ENCODE measurements at regions not wholly inside any gene's neighbourhood (a gene's known extent, or its start where the extent isn't known, plus 50 kb on each side); places are given as distances from the start of the nearest gene placed in this dataset.

DNA sequence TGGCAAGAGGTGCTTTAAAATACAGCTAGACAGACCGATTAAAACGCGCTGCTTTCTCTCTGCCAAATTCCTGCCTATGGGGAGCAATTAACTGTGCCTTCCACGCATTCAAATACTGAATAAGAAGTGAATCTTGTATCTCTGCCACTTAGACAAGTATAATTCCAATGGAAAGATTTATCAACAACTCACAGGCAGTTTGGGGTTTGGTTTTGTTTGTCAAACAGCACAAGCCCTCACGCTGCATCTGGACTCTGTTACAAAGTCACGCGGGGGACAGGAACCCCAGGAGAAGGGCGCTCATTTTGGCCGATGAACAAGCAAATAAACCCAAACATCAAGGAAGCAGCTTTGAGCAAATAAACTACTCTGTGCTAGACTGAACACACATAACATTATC, 61.8 kb upstream of the TMCO5A start:
- Histone ChIP-seq H3K4me3 (ENCODE audit: low read depth in 2 of 2, low read length in 1 of 2) (peak overlapping the region; percentile 26 to 46), H3K27me3 (ENCODE audit: insufficient read depth) (no peaks in the 10 kb centered on the region), H2AFZ (ENCODE audit: low read depth) (peak overlapping the region; percentile 91), H3K9me3 (no peaks in the 10 kb centered on the region), H3K79me2 (ENCODE audit: insufficient read depth) (no peaks in the 10 kb centered on the region), H3K9ac (peak overlapping the region; percentile 47; the same call in 1 of the 2 replicates), H3F3A (replicated peaks; ENCODE audit: insufficient read depth) (peaks cover 5% of the 10 kb centered on the region), H4K20me1 (ENCODE audit: insufficient read depth) (no peaks in the 10 kb centered on the region), H3K9me2 (no peaks in the 10 kb centered on the region), H3K27ac (ENCODE audit: low read depth in 2 of 2, low read length in 1 of 2) (peak overlapping the region; percentile 36 to 99; a peak in 3 of 4 replicates), H3K4me2 (peak overlapping the region; percentile 77), H3K4me1 (ENCODE audit: control insufficient read depth in 1 of 2, insufficient read depth in 2 of 2, low read depth in 1 of 2, low read length in 1 of 2) (peaks cover 6 to 46% of the 10 kb centered on the region in 2 experiments; a peak in 3 of 4 replicates), H3K36me3 (replicated peaks in 1 of 2; ENCODE audit: control insufficient read depth in 1 of 2, insufficient read depth in 2 of 2, low read length in 1 of 2) (no peaks in the 10 kb centered on the region)
- TF ChIP-seq GABPA (IDR thresholded peaks at IDR 0.05; ENCODE audit: low read depth) (no peak), RCOR1 (IDR thresholded peaks at IDR 0.05; ENCODE audit: low read length) (0 out of 2 replicates have a peak, but pooled peaks have one; percentile 7), EP300 (IDR thresholded peaks at IDR 0.05; ENCODE audit: borderline replicate concordance in 1 of 2, low read depth in 1 of 2, low read length in 1 of 2) (0 out of 4 replicates have a peak, but pooled peaks of 1 of the 2 experiments have one; percentile 35)
- WGBS (ENCODE audit: low lambda C conversion rate) = 13% methylated on average over 9 of the region's 9 CpGs
- POLR2A ChIA-PET = interaction anchor here (1.1 to 2.8 kb wide), 6 partner anchors 48 to 777 kb away, joined by 3 to 11 read pairs (median 8); no protein-coding TSS in a partner anchor
- no peak for DNase-seq
- CTCF ChIA-PET = interaction anchor here (0.7 to 1.5 kb wide), 6 partner anchors 35 to 777 kb away, joined by 3 to 5 read pairs (median 3); no protein-coding TSS in a partner anchor

DNA sequence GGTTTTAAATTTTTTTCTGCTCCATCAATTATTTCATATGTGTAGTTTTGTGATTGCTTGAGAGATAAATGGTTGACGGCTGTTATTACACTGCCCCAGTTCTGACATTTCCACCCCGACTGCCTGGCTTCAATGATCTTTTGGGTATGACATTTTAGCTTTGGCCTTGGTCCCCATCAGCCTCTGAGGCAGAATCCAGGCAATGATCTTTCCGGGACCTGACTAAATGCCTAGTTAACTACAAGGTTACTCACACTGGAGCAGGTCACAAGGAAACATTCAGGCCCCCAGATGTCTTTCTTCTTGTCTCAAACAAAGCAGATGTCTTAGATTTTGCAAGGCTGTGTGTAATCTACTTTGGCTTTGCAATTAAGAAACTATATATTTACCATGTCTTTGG, 61.1 kb upstream of the TMCO5A start:
- Histone ChIP-seq H3K9ac (peak overlapping the region; percentile 47; the same call in 1 of the 2 replicates), H3K4me3 (ENCODE audit: low read depth in 2 of 2, low read length in 1 of 2) (no peak overlapping the region), H3K79me2 (ENCODE audit: insufficient read depth) (no peaks in the 10 kb centered on the region), H3F3A (replicated peaks; ENCODE audit: insufficient read depth) (peaks cover 12% of the 10 kb centered on the region), H3K27ac (ENCODE audit: low read depth in 2 of 2, low read length in 1 of 2) (peak overlapping the region; percentile 36 to 99; a peak in 3 of 4 replicates), H3K4me2 (peak overlapping the region; percentile 77), H4K20me1 (ENCODE audit: insufficient read depth) (no peaks in the 10 kb centered on the region), H3K27me3 (ENCODE audit: insufficient read depth) (no peaks in the 10 kb centered on the region), H3K9me2 (no peaks in the 10 kb centered on the region), H3K36me3 (replicated peaks in 1 of 2; ENCODE audit: control insufficient read depth in 1 of 2, insufficient read depth in 2 of 2, low read length in 1 of 2) (no peaks in the 10 kb centered on the region), H3K9me3 (no peaks in the 10 kb centered on the region), H3K4me1 (ENCODE audit: control insufficient read depth in 1 of 2, insufficient read depth in 2 of 2, low read depth in 1 of 2, low read length in 1 of 2) (peaks cover 10 to 49% of the 10 kb centered on the region in 2 experiments), H2AFZ (ENCODE audit: low read depth) (peak overlapping the region; percentile 91)
- DNase-seq = no peak
- ChIA-PET CTCF (interaction anchor here (0.7 to 1.5 kb wide), 6 partner anchors 36 to 778 kb away, joined by 3 to 5 read pairs (median 4); no protein-coding TSS in a partner anchor), POLR2A (interaction anchor here (0.6 to 2.8 kb wide), 7 partner anchors 49 to 778 kb away, joined by 3 to 11 read pairs (median 8); no protein-coding TSS in a partner anchor)
- WGBS (ENCODE audit: low lambda C conversion rate) = 6% methylated on average over 3 of the region's 3 CpGs
- TF ChIP-seq, protein P1, sequence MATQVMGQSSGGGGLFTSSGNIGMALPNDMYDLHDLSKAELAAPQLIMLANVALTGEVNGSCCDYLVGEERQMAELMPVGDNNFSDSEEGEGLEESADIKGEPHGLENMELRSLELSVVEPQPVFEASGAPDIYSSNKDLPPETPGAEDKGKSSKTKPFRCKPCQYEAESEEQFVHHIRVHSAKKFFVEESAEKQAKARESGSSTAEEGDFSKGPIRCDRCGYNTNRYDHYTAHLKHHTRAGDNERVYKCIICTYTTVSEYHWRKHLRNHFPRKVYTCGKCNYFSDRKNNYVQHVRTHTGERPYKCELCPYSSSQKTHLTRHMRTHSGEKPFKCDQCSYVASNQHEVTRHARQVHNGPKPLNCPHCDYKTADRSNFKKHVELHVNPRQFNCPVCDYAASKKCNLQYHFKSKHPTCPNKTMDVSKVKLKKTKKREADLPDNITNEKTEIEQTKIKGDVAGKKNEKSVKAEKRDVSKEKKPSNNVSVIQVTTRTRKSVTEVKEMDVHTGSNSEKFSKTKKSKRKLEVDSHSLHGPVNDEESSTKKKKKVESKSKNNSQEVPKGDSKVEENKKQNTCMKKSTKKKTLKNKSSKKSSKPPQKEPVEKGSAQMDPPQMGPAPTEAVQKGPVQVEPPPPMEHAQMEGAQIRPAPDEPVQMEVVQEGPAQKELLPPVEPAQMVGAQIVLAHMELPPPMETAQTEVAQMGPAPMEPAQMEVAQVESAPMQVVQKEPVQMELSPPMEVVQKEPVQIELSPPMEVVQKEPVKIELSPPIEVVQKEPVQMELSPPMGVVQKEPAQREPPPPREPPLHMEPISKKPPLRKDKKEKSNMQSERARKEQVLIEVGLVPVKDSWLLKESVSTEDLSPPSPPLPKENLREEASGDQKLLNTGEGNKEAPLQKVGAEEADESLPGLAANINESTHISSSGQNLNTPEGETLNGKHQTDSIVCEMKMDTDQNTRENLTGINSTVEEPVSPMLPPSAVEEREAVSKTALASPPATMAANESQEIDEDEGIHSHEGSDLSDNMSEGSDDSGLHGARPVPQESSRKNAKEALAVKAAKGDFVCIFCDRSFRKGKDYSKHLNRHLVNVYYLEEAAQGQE (IDR thresholded peaks at IDR 0.05; ENCODE audit: low read depth, low read length) = no peak
- TF ChIP-seq RFX5 (IDR thresholded peaks at IDR 0.05; ENCODE audit: low read length) (no peak), SMC3 (IDR thresholded peaks at IDR 0.05; ENCODE audit: low read depth, low read length) (no peak), SIN3A (IDR thresholded peaks at IDR 0.05; ENCODE audit: borderline replicate concordance, low read depth, low read length) (no peak), FOSL2 (IDR thresholded peaks at IDR 0.05; ENCODE audit: borderline replicate concordance, low read depth) (no peak), FOXM1 (IDR thresholded peaks at IDR 0.05; ENCODE audit: low read depth) (no peak), NFIC (IDR thresholded peaks at IDR 0.05; ENCODE audit: borderline replicate concordance) (no peak), MEF2A (IDR thresholded peaks at IDR 0.05; ENCODE audit: borderline replicate concordance, low read depth) (no peak; the same call in 1 of the 2 replicates), TCF12 (IDR thresholded peaks at IDR 0.05) (peak; percentile 45), ELF1 (IDR thresholded peaks at IDR 0.05) (no peak), JUND (IDR thresholded peaks at IDR 0.05) (no peak), GATA2 (CRISPR knock-in tag; IDR thresholded peaks at IDR 0.05) (0 out of 2 replicates have a peak, but pooled peaks have one; percentile 27), FOXJ3 (CRISPR knock-in tag; IDR thresholded peaks at IDR 0.05) (no peak), RCOR1 (IDR thresholded peaks at IDR 0.05; ENCODE audit: low read length) (peak; percentile 25; the same call in 1 of the 2 replicates), GABPA (IDR thresholded peaks at IDR 0.05; ENCODE audit: low read depth) (no peak), CHD2 (IDR thresholded peaks at IDR 0.05; ENCODE audit: low read length, partially characterized antibody) (no peak), TAF1 (IDR thresholded peaks at IDR 0.05; ENCODE audit: borderline replicate concordance, low read depth, low read length) (no peak), RXRA (IDR thresholded peaks at IDR 0.05; ENCODE audit: borderline replicate concordance, low read depth) (no peak), YY1 (IDR thresholded peaks at IDR 0.05; ENCODE audit: low read depth) (no peak)
- TF ChIP-seq, protein P2, sequence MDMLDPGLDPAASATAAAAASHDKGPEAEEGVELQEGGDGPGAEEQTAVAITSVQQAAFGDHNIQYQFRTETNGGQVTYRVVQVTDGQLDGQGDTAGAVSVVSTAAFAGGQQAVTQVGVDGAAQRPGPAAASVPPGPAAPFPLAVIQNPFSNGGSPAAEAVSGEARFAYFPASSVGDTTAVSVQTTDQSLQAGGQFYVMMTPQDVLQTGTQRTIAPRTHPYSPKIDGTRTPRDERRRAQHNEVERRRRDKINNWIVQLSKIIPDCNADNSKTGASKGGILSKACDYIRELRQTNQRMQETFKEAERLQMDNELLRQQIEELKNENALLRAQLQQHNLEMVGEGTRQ (IDR thresholded peaks at IDR 0.05; ENCODE audit: borderline replicate concordance, low read depth, low read length) = no peak
- TF ChIP-seq, protein P3, sequence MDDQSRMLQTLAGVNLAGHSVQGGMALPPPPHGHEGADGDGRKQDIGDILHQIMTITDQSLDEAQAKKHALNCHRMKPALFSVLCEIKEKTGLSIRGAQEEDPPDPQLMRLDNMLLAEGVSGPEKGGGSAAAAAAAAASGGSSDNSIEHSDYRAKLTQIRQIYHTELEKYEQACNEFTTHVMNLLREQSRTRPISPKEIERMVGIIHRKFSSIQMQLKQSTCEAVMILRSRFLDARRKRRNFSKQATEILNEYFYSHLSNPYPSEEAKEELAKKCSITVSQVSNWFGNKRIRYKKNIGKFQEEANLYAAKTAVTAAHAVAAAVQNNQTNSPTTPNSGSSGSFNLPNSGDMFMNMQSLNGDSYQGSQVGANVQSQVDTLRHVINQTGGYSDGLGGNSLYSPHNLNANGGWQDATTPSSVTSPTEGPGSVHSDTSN (IDR thresholded peaks at IDR 0.05) = peak; percentile 32; the same call in 1 of the 2 replicates

Measured in SK-N-SH (cell line).